ENCODE measurements at regions not wholly inside any gene's neighbourhood (a gene's known extent, or its start where the extent isn't known, plus 50 kb on each side); places are given as distances from the start of the nearest gene placed in this dataset.

DNA sequence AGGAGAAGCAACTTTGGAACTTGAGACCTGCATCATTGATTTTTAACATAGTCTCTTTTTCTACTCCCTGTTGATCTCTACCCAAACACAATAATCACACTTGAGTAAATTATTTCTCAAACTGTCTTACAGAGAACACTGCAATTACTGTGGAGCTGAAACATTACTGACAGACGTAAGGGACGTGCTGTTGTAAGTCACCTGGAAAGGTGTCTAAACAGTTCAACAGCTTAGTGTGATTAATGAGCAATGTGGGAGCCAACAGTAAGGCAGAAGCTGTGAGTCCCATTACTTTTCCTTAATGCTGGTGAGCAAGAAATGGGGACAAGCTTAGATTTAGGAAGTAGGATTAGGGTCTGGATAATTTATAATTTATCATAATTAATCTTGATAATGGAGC lies 265.7 kb downstream of the DLEU7 start:
- no peak for DNase-seq (ENCODE audit: low read depth)
- TF ChIP-seq, protein P1, sequence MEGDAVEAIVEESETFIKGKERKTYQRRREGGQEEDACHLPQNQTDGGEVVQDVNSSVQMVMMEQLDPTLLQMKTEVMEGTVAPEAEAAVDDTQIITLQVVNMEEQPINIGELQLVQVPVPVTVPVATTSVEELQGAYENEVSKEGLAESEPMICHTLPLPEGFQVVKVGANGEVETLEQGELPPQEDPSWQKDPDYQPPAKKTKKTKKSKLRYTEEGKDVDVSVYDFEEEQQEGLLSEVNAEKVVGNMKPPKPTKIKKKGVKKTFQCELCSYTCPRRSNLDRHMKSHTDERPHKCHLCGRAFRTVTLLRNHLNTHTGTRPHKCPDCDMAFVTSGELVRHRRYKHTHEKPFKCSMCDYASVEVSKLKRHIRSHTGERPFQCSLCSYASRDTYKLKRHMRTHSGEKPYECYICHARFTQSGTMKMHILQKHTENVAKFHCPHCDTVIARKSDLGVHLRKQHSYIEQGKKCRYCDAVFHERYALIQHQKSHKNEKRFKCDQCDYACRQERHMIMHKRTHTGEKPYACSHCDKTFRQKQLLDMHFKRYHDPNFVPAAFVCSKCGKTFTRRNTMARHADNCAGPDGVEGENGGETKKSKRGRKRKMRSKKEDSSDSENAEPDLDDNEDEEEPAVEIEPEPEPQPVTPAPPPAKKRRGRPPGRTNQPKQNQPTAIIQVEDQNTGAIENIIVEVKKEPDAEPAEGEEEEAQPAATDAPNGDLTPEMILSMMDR (conservative IDR thresholded peaks at IDR 0.05; ENCODE audit: low read depth, low read length) = no peak
- H3K4me3 ChIP-seq (ENCODE audit: low read depth, low read length) = no peak overlapping the region

DNA sequence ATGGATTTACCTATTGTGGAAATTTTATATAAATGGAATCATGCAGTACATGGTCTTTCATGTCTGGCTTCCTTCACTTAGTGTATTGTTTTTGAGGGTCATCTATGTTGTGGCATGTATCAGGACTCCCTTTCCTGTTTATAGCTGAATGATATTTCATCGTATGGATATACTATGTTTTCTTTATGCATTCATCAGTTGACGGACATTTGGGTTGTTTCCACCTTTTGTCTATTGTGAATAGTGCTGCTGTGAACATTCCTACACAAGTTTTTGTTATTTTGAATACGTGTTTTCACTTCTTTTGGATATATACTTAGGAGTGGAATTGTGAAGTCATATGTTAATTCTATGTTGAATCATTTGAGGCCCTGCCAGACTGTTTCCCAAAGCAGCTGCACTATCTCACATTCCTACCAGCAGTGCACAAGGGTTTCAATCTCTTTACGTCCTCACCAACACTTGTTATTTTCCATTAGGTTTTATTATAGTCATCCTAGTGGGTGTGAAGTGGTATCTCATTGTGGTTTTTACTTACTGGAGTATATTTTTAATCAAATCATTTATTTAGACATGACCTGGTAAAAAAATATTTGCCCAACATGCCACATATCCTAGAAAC lies 262.7 kb downstream of the DLEU7 start:
- TF ChIP-seq, protein P1 (conservative IDR thresholded peaks at IDR 0.05; ENCODE audit: low read depth, low read length) = no peak
- no peak overlapping the region for H3K4me3 ChIP-seq (ENCODE audit: low read depth, low read length)
- no peak for DNase-seq (ENCODE audit: low read depth)

DNA sequence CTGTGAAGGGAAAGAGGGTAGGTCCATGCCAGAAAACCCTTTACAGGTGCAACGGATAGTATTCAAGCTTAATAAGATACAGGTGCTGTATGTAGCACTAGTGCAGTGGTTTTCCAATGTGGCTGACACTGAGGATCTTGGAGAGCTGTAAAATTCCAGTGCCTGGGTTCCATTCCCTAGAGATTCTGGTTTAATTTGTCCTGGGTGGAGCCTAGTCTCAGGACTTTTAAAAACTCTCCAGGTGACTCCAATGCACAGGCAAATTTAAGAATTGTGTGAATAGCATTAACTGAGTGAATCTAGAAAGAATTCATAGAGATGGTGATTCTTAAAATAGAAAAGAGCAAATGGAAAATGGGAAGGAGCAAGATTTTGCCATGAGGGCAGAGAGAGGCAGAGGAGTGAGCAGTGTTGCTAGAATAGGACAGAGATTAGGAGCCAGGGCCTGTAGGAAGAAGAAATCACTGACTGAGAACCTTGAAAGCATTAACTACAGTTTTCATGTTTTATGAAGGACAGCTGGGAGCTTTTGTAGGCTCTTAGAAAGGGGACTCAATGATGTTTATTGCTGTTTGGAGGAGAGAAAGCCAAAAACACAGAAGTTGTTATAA lies 261.8 kb downstream of the DLEU7 start:
- H3K4me3 ChIP-seq (ENCODE audit: low read depth, low read length) = no peak overlapping the region
- TF ChIP-seq, protein P1 (conservative IDR thresholded peaks at IDR 0.05; ENCODE audit: low read depth, low read length) = no peak
- no peak for DNase-seq (ENCODE audit: low read depth)

DNA sequence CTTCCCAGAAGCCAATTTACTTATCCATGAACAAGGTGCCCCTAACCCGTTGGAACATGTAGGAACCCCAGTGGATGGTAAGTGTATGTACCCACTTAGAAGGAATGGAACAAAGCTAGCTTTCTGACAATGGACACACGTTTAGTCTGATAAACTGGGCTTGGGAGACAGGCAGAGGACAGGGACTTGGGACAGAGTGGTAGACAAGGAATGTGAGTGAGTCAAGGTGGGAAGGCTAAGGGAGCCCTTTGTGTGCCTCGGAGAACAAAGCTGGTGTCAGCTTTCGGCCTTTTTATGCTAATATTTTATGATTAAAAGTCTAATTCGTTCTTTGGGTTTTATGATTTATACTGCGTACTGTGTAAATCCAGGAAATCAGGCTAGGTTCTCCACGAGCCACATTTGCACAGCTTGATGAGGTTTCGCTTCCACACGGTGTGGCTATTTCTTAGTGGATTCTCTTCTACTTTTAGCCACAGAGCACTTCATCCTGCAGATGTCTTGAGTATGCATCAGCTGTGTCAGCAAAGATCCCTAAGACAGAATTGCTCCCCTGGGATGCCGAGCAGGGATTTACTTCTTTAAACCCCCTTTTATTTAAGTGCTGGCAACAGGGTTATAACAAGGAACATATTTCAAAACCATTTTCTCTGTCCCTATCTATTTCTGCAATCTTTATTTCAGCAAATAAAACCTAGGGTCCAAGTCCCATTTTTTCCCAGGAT lies 258.5 kb downstream of the DLEU7 start:
- no peak overlapping the region for H3K4me3 ChIP-seq (ENCODE audit: low read depth, low read length)
- TF ChIP-seq, protein P1 (conservative IDR thresholded peaks at IDR 0.05; ENCODE audit: low read depth, low read length) = no peak
- DNase-seq (ENCODE audit: low read depth) = no peak

DNA sequence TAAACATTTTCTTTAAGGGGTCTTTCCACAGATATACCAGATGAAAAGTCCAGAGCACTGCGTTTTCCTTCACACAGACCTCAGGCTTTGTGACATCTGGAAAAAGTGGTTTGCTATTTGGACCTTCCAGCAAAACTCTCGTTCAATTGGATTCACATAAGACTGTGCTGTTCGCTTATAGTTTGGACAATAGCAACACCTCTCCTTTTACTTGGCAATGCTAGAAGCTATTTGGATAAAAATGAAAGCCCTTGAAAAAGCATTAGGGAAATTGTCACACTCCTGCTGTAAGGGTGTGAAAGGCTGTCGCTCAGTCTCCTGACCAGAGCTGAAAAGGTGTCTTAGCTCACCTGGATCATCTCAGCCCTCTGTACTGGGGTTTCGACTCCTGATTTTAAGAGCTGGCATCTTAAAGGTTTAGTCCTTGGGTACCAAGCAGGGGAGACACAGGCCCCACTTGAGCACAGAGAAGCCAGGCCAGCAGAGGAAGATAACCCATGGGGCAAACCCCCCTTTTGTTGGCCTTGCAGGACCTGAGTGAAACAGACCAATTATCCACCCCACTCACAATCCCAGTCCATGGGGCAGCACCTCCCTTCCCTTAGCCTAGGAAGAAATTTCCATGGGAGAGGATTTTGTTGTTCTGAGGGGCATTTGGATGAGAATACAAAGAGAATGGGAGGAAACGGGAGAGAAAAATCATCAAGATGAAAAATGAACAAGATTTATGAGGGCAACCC lies 257.6 kb downstream of the DLEU7 start:
- DNase-seq (ENCODE audit: low read depth) = no peak
- no peak overlapping the region for H3K4me3 ChIP-seq (ENCODE audit: low read depth, low read length)
- TF ChIP-seq, protein P1 (conservative IDR thresholded peaks at IDR 0.05; ENCODE audit: low read depth, low read length) = no peak

DNA sequence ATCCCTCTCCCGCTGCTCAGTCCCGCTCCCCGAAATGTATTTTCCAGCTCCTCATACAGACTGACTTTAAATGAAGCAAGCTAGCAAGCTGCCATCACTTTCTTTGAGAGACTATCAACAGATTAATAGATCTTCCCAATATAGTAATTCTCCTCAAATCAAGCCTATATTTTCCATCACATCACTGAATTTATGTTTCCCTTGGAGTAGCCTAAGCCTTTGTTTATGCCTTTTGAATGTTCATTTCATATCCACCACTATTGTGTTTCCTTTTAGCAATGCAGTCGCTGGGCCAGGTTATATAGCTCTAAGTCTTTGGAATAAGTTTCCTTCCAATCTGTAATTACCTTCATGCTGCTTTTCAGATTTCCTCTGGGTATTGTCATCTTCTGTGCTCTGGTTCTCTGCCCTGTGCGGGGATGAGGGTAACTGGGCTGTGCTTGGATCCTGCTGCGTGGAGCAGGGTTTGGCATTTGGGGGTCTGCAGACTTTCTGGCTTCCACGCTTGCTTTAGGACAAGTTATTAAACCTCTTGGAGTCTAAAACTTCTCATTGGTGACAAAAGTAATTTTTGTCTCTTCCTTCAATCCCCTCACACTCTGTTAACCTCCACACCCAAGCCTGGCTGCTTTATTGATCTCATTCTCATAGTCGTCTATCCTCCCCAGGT lies 256.9 kb downstream of the DLEU7 start:
- DNase-seq (ENCODE audit: low read depth) = no peak
- no peak overlapping the region for H3K4me3 ChIP-seq (ENCODE audit: low read depth, low read length)
- TF ChIP-seq, protein P1 (conservative IDR thresholded peaks at IDR 0.05; ENCODE audit: low read depth, low read length) = no peak

Data from epithelial cell of proximal tubule (primary cell).